ENCODE measurements at regions not wholly inside any gene's neighbourhood (a gene's known extent, or its start where the extent isn't known, plus 50 kb on each side); places are given as distances from the start of the nearest gene placed in this dataset.
"Not testable (repeated sequence)": the region's sequence is repeated elsewhere in the genome, so short reads cannot be mapped to it uniquely, and the experiment has no call there.

- in situ Hi-C loops (cut with HindIII; ENCODE audit: low pct_unique_long_range_greater_than_20kb, low sequenced_read_pairs), result no loop called here
- DNase-seq (ENCODE audit: low read depth, low spot score), result no peak
Observed at GRCh38 chr9:88291856-88292255, 96.4 kb upstream of the SPIN1 start.

GRCh38 chr9:88291056-88291455 is 97.2 kb upstream of the SPIN1 start:
- no peak for DNase-seq (ENCODE audit: low read depth, low spot score)
- in situ Hi-C loops (cut with HindIII; ENCODE audit: low pct_unique_long_range_greater_than_20kb, low sequenced_read_pairs), result no loop called here

- no peak for DNase-seq (ENCODE audit: low read depth, low spot score)
- in situ Hi-C loops (cut with HindIII; ENCODE audit: low pct_unique_long_range_greater_than_20kb, low sequenced_read_pairs), result no loop called here
Observed at GRCh38 chr9:88289532-88289931, 98.7 kb upstream of the SPIN1 start.

DNA sequence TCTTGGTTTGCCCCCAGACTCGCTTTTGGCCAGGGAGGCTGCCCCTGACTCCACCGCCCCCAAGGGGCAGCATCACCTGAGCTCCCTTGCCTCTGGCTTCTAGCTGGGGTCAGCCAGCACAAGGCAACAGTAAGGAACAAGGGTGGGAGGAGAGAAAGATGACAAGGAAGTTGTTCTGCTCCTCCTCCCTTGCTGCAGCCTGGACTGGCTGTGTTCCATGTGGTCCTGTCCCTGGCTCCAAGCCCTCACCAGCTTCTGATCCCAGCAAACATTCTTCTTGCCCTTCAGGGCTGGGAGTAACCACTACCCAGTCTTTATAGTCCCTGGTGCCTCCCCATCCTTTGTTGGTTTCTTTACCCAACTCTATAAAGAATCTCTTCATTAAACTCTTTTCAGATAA is 100.3 kb upstream of the SPIN1 start:
- no peak for DNase-seq (ENCODE audit: low read depth, low spot score)
- in situ Hi-C loops (cut with HindIII; ENCODE audit: low pct_unique_long_range_greater_than_20kb, low sequenced_read_pairs), result no loop called here

DNA sequence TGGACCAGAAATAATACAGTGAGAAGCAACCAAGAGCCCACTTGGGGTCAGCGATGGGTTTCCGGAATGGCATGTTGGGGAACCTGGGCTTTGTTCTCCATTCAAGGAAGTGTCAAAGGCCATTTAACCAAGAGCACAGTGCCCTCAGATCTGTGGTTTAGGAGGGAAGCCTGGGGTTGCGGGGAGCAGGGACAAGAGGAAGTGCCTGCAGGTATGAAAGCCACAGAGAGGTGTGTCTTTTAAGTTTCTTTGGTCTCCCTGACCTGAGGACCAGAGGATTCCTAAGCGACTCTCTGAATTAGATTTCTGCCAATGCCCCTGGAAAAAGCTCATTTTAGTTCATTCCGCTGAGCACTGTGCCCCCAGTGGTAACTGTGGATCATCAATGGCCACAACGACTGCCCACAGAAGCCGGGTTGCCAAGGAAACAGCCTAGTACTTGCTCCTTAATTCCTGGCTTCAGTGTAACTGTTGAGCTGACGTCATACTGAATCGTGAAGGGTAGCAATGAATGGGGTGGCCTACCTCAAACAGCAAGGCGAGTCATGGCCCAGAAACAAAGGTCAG is 107.3 kb upstream of the SPIN1 start:
- in situ Hi-C loops (cut with HindIII; ENCODE audit: low pct_unique_long_range_greater_than_20kb, low sequenced_read_pairs), result no loop called here
- DNase-seq (ENCODE audit: low read depth, low spot score), result peak; percentile 16

DNA sequence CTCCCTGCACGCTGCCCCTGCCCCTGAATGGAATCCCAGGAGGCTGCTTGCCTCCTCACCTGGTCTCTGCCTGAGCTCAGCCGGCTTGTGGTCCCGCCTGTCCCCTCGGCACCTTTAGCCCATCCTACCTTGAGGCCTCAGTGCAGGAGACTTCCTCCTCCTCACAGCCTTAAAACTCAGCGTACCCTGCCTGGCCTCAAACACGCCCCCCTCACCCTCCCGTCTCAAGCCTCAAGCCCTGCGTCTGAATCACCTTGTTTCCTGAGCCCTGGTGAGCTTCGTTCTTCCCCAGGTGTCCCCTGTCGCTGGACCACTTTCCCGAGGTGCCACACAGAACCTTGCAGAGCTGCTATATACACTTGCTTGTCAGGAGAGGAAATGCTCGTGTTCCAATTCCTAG is 110.2 kb upstream of the SPIN1 start:
- DNase-seq (ENCODE audit: low read depth, low spot score), result no peak
- in situ Hi-C loops (cut with HindIII; ENCODE audit: low pct_unique_long_range_greater_than_20kb, low sequenced_read_pairs), result no loop called here

DNA sequence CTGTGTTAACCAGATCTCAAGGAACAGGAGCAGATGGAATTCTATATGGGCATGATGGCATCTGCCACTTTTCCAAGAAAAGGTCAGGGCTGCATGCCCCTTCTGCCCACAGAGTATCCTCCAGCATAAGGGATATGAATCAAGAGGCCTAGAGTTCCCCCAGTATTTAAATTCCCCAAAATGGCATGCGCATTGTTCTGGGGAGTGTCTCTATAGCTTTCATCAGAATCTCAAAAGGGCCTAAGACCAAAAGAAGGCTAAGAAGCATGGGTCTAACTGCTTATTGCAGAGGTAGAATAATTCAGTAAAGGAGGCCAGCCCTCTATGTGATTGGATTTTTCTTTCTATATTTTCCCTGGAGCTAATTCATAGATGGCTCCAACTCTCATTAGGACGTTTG is 114.2 kb upstream of the SPIN1 start:
- in situ Hi-C loops (cut with HindIII; ENCODE audit: low pct_unique_long_range_greater_than_20kb, low sequenced_read_pairs), result no loop called here
- no peak for DNase-seq (ENCODE audit: low read depth, low spot score)

GRCh38 chr9:88272986-88273385 is 115.3 kb upstream of the SPIN1 start:
- in situ Hi-C loops (cut with HindIII; ENCODE audit: low pct_unique_long_range_greater_than_20kb, low sequenced_read_pairs), result no loop called here
- no peak for DNase-seq (ENCODE audit: low read depth, low spot score)

DNA sequence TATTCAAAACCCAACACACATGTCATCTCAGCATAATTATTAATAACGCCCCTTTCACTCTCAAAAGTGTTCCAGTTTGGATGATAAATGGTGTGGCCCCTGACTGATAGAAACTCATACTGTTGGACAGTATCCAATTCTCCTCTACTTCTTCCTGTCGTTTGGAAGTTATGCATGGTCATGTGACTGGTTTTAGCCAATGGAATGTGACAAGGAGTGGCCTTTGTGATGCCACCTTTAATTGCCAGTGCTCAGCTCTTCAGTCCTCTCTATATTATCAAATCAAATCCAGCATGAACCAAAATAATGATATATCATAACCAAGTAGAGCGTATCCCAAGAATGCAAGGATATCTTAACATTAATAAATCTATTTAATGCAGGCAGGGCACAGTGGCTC is 117.8 kb upstream of the SPIN1 start:
- in situ Hi-C loops (cut with HindIII; ENCODE audit: low pct_unique_long_range_greater_than_20kb, low sequenced_read_pairs), result no loop called here
- no peak for DNase-seq (ENCODE audit: low read depth, low spot score)

GRCh38 chr9:88268886-88269285 is 119.4 kb upstream of the SPIN1 start:
- DNase-seq (ENCODE audit: low read depth, low spot score), result no peak
- in situ Hi-C loops (cut with HindIII; ENCODE audit: low pct_unique_long_range_greater_than_20kb, low sequenced_read_pairs), result no loop called here

GRCh38 chr9:88267283-88267682 is 121.0 kb upstream of the SPIN1 start:
- in situ Hi-C loops (cut with HindIII; ENCODE audit: low pct_unique_long_range_greater_than_20kb, low sequenced_read_pairs), result no loop called here
- DNase-seq (ENCODE audit: low read depth, low spot score), result no peak

DNA sequence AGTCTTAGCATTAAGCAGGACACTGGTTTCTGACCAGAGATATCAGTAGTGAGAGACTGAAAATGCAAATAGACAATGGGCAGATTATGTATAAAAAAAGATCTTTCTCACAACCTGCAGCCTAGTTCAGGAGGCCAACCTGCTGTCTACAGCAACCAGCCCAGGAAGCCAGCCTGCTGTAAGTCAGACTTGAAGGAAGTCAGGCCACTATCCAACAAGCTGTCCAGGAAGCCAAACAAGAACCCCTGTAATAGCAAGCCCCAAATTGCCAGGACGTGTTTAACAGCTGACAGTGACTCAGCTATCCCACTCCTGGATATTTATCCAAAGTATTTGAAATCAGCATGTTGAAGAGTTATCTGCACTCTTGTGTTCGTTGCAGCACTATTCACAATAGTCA is 121.8 kb upstream of the SPIN1 start:
- DNase-seq (ENCODE audit: low read depth, low spot score), result no peak
- in situ Hi-C loops (cut with HindIII; ENCODE audit: low pct_unique_long_range_greater_than_20kb, low sequenced_read_pairs), result no loop called here

GRCh38 chr9:88259001-88259400 is 120.7 kb upstream of the SPATA31C2 start:
- no peak for DNase-seq (ENCODE audit: low read depth, low spot score)
- in situ Hi-C loops (cut with HindIII; ENCODE audit: low pct_unique_long_range_greater_than_20kb, low sequenced_read_pairs), result no loop called here

GRCh38 chr9:88258601-88259000 is 120.3 kb upstream of the SPATA31C2 start:
- in situ Hi-C loops (cut with HindIII; ENCODE audit: low pct_unique_long_range_greater_than_20kb, low sequenced_read_pairs), result no loop called here
- no peak for DNase-seq (ENCODE audit: low read depth, low spot score)

DNA sequence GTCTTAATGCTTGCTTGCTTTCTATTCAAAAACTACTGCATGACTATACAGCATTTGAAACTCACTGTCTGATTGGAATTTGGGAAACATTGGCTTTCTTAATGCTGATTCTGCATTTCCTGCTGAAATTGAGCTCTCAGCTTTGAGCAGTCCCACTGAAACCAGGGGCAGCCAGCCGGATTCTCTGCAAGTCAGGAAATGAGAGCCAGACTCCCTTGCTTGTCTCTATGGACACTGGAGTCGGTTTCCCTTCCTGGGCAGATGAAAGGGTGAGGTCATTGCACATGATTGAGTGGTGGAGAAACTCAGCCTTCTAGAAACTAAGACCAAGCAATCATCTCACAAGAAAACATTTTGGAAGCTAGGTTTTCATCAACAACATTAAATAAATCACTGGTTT is 119.7 kb upstream of the SPATA31C2 start:
- in situ Hi-C loops (cut with HindIII; ENCODE audit: low pct_unique_long_range_greater_than_20kb, low sequenced_read_pairs), result no loop called here
- DNase-seq (ENCODE audit: low read depth, low spot score), result peak; percentile 43

DNA sequence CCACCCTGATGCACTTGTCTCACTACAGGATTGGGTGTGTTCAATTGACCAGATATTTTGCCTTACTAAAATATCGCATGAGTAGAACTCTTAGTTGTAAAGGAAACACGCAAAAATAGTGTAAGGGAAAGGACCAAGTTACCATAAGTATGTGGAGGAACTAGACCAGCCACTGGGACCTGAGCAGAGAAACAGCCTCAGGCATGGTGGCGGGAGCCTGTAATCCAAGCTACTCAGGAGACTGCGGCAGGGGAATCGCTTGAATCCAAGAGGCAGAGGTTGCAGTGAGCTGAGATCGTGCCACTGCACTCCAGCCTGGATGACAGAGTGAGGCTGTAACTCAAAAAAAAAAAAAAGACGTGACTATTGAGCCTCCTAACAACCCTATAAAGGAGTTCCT is 117.9 kb upstream of the SPATA31C2 start:
- in situ Hi-C loops (cut with HindIII; ENCODE audit: low pct_unique_long_range_greater_than_20kb, low sequenced_read_pairs), result no loop called here
- DNase-seq (ENCODE audit: low read depth, low spot score), result no peak

GRCh38 chr9:88255806-88256205 is 117.5 kb upstream of the SPATA31C2 start:
- in situ Hi-C loops (cut with HindIII; ENCODE audit: low pct_unique_long_range_greater_than_20kb, low sequenced_read_pairs); DNase-seq (ENCODE audit: low read depth, low spot score): not testable (repeated sequence)

- no peak for DNase-seq (ENCODE audit: low read depth, low spot score)
- in situ Hi-C loops (cut with HindIII; ENCODE audit: low pct_unique_long_range_greater_than_20kb, low sequenced_read_pairs), result no loop called here
Observed at GRCh38 chr9:88251903-88252302, 113.6 kb upstream of the SPATA31C2 start.

GRCh38 chr9:88243736-88244135 is 105.5 kb upstream of the SPATA31C2 start:
- DNase-seq (ENCODE audit: low read depth, low spot score), result no peak
- in situ Hi-C loops (cut with HindIII; ENCODE audit: low pct_unique_long_range_greater_than_20kb, low sequenced_read_pairs), result no loop called here

DNA sequence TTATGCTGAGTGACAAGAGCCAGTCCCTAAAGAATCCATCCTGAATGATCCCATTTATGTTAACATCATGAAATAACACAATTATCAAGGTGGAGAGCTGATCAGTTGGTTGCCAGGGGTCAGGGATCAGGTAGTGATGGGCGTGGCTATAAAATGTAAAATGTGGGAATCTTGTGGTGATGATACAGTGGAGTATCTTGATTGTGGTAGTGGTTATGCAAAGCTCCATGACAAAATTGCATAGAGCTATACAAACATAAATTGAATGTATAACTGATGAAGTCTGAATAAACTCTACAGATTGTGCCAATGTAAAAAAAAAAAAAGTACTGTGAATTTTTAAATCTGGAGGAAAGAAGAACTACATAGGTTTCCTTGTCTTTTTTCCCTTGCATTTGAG is 104.6 kb upstream of the SPATA31C2 start:
- in situ Hi-C loops (cut with HindIII; ENCODE audit: low pct_unique_long_range_greater_than_20kb, low sequenced_read_pairs), result no loop called here
- DNase-seq (ENCODE audit: low read depth, low spot score), result no peak
